ENCODE measurements at regions not wholly inside any gene's neighbourhood (a gene's known extent, or its start where the extent isn't known, plus 50 kb on each side); places are given as distances from the start of the nearest gene placed in this dataset.

GRCh38 chr5:125719681-125720347, 703.4 kb upstream of the GRAMD2B start:
- TF ChIP-seq POLR2AphosphoS5 (IDR thresholded peaks at IDR 0.05) (no peak), EP300 (IDR thresholded peaks at IDR 0.05; ENCODE audit: low read depth) (no peak)
- no peaks in the 10 kb centered on the region for H3K9me3 ChIP-seq
- peaks cover 0 to 18% (median 4%) of the 10 kb centered on the region in 4 donors for H3K4me1 ChIP-seq
- intact Hi-C loops (cut with DNase I; ENCODE audit: low total_unique reads): no loop called here
- no peaks in the 10 kb centered on the region for H3K36me3 ChIP-seq
- no peaks in the 10 kb centered on the region for H3K27me3 ChIP-seq
- WGBS, 2 donors (ENCODE audit: low coverage in 1 of 2): 40 to 58% methylated on average over 9 of the region's 9 CpGs
- peak overlapping the region in 3 of 4 donors; percentile 7 to 31 (median 19) for H3K27ac ChIP-seq
- DNase-seq: no peak
- H3K4me3 ChIP-seq: no peak overlapping the region
- in situ Hi-C loops (cut with MboI; ENCODE audit: low pct_ligation_motif_present in 1 of 4, low pct_unique_long_range_greater_than_20kb in 1 of 4, low sequenced_read_pairs in 3 of 4): no loop called here

- peaks cover 0 to 18% (median 4%) of the 10 kb centered on the region in 4 donors for H3K4me1 ChIP-seq
- in situ Hi-C loops (cut with MboI; ENCODE audit: low pct_ligation_motif_present in 1 of 4, low pct_unique_long_range_greater_than_20kb in 1 of 4, low sequenced_read_pairs in 3 of 4): no loop called here
- no peak for DNase-seq
- 76 to 87% methylated on average over 2 of the region's 2 CpGs for WGBS, 2 donors (ENCODE audit: low coverage in 1 of 2)
- H3K27me3 ChIP-seq: no peaks in the 10 kb centered on the region
- peak overlapping the region in 1 of 4 donors; percentile 7 for H3K27ac ChIP-seq
- no peaks in the 10 kb centered on the region for H3K36me3 ChIP-seq
- TF ChIP-seq POLR2A (IDR thresholded peaks at IDR 0.05) (no peak), CTCF (IDR thresholded peaks at IDR 0.05) (no peak), EP300 (IDR thresholded peaks at IDR 0.05; ENCODE audit: low read depth) (no peak), POLR2AphosphoS5 (IDR thresholded peaks at IDR 0.05) (no peak)
- no peak overlapping the region for H3K4me3 ChIP-seq
- intact Hi-C loops (cut with DNase I; ENCODE audit: low total_unique reads): no loop called here
- no peaks in the 10 kb centered on the region for H3K9me3 ChIP-seq
Observed at GRCh38 chr5:125720348-125720685, 702.9 kb upstream of the GRAMD2B start.

GRCh38 chr5:125720721-125721120, 702.5 kb upstream of the GRAMD2B start:
- intact Hi-C loops (cut with DNase I; ENCODE audit: low total_unique reads) (no loop called here), in situ Hi-C loops (cut with MboI; ENCODE audit: low pct_ligation_motif_present in 1 of 4, low pct_unique_long_range_greater_than_20kb in 1 of 4, low sequenced_read_pairs in 3 of 4) (no loop called here)
- H3K4me3 ChIP-seq: no peak overlapping the region
- no peaks in the 10 kb centered on the region for H3K9me3 ChIP-seq
- 83 to 96% methylated on average over 1 of the region's 1 CpG for WGBS, 2 donors (ENCODE audit: low coverage in 1 of 2)
- peaks cover 0 to 18% (median 4%) of the 10 kb centered on the region in 4 donors for H3K4me1 ChIP-seq
- no peaks in the 10 kb centered on the region for H3K27me3 ChIP-seq
- H3K27ac ChIP-seq: no peak overlapping the region
- no peaks in the 10 kb centered on the region for H3K36me3 ChIP-seq
- TF ChIP-seq POLR2AphosphoS5 (IDR thresholded peaks at IDR 0.05): no peak
- TF ChIP-seq POLR2A (IDR thresholded peaks at IDR 0.05): no peak
- TF ChIP-seq EP300 (IDR thresholded peaks at IDR 0.05; ENCODE audit: low read depth): no peak
- no peak for TF ChIP-seq CTCF (IDR thresholded peaks at IDR 0.05)
- DNase-seq: no peak

- H3K36me3 ChIP-seq: no peaks in the 10 kb centered on the region
- no peak for DNase-seq
- H3K9me3 ChIP-seq: no peaks in the 10 kb centered on the region
- in situ Hi-C loops (cut with MboI; ENCODE audit: low pct_ligation_motif_present in 1 of 4, low pct_unique_long_range_greater_than_20kb in 1 of 4, low sequenced_read_pairs in 3 of 4) (no loop called here), intact Hi-C loops (cut with DNase I; ENCODE audit: low total_unique reads) (no loop called here)
- H3K27me3 ChIP-seq: no peaks in the 10 kb centered on the region
- H3K27ac ChIP-seq: no peak overlapping the region
- TF ChIP-seq EP300 (IDR thresholded peaks at IDR 0.05; ENCODE audit: low read depth): no peak
- TF ChIP-seq POLR2A (IDR thresholded peaks at IDR 0.05): no peak
- TF ChIP-seq CTCF (IDR thresholded peaks at IDR 0.05): no peak
- TF ChIP-seq POLR2AphosphoS5 (IDR thresholded peaks at IDR 0.05): no peak
- H3K4me1 ChIP-seq: peaks cover 0 to 18% (median 4%) of the 10 kb centered on the region in 4 donors
- no peak overlapping the region for H3K4me3 ChIP-seq
- WGBS, 2 donors (ENCODE audit: low coverage in 1 of 2): 81 to 100% methylated on average over 1 of the region's 1 CpG
Observed at GRCh38 chr5:125722550-125722949, 700.7 kb upstream of the GRAMD2B start.

GRCh38 chr5:125725691-125726090, 697.5 kb upstream of the GRAMD2B start:
- no peak for DNase-seq
- Histone ChIP-seq H3K4me3 (no peak overlapping the region), H3K27ac (no peak overlapping the region), H3K4me1 (no peaks in the 10 kb centered on the region), H3K27me3 (no peaks in the 10 kb centered on the region), H3K9me3 (no peaks in the 10 kb centered on the region), H3K36me3 (no peaks in the 10 kb centered on the region)
- in situ Hi-C loops (cut with MboI; ENCODE audit: low pct_ligation_motif_present in 1 of 4, low pct_unique_long_range_greater_than_20kb in 1 of 4, low sequenced_read_pairs in 3 of 4): no loop called here
- TF ChIP-seq POLR2A (IDR thresholded peaks at IDR 0.05) (no peak), EP300 (IDR thresholded peaks at IDR 0.05; ENCODE audit: low read depth) (no peak), POLR2AphosphoS5 (IDR thresholded peaks at IDR 0.05) (no peak), CTCF (IDR thresholded peaks at IDR 0.05) (no peak)
- intact Hi-C loops (cut with DNase I; ENCODE audit: low total_unique reads): no loop called here
- WGBS, 2 donors (ENCODE audit: low coverage in 1 of 2): 61 to 72% methylated on average over 4 of the region's 4 CpGs
